Skin epidermis (tissue), 12 donors: ENCODE measurements at regions not wholly inside any gene's neighbourhood (a gene's known extent, or its start where the extent isn't known, plus 50 kb on each side); places are given as distances from the start of the nearest gene placed in this dataset.
"Not testable (repeated sequence)": the region's sequence is repeated elsewhere in the genome, so short reads cannot be mapped to it uniquely, and the experiment has no call there.

Source experiments
- H3K27ac ChIP-seq, 21 experiments: fragments of 200-600 bp; sonication (generic) in 11 of 21; one replicate each; pipeline ENCODE4 v1.5.0; 2020; ENCODE audit warnings: mild to moderate bottlenecking in 3 of 21, inconsistent platforms in 2 of 21, moderate library complexity in 2 of 21
- H3K4me3 ChIP-seq, 7 experiments: fragments of 200-600 bp; sonication (generic) in 2 of 7; one replicate each; pipeline ENCODE4 v1.5.0; 2020; ENCODE audit warnings: inconsistent platforms in 2 of 7, mild to moderate bottlenecking in 2 of 7, moderate library complexity in 1 of 7

GRCh38 chr21:33121715-33122475, 52.0 kb downstream of the OLIG1 start:
- Histone ChIP-seq H3K4me3 (no peak overlapping the region), H3K27ac (no peak overlapping the region)

- no peak overlapping the region for H3K27ac ChIP-seq
Measured at GRCh38 chr21:33122507-33122906, 52.6 kb downstream of the OLIG1 start.

GRCh38 chr21:33123374-33124123, 53.6 kb downstream of the OLIG1 start:
- Histone ChIP-seq H3K27ac (no peak overlapping the region), H3K4me3 (no peak overlapping the region)

More at GRCh38 chr21:33122507-33122906, 52.6 kb downstream of the OLIG1 start:
- no peak overlapping the region for H3K4me3 ChIP-seq

GRCh38 chr21:33124889-33125288, 54.9 kb downstream of the OLIG1 start:
- H3K27ac ChIP-seq = no peak overlapping the region
- H3K4me3 ChIP-seq = no peak overlapping the region

GRCh38 chr21:33125680-33126375, 55.9 kb downstream of the OLIG1 start:
- Histone ChIP-seq H3K27ac (no peak overlapping the region), H3K4me3 (no peak overlapping the region)

- no peak overlapping the region for H3K27ac ChIP-seq
- no peak overlapping the region for H3K4me3 ChIP-seq
Measured at GRCh38 chr21:33126569-33126968, 56.6 kb downstream of the OLIG1 start.

- H3K4me3 ChIP-seq = peak overlapping the region in 2 of 7 experiments; percentile 6 to 22
- H3K27ac ChIP-seq = no peak overlapping the region
Measured at GRCh38 chr21:33127154-33127867, 57.4 kb downstream of the OLIG1 start.

- Histone ChIP-seq H3K4me3 (no peak overlapping the region), H3K27ac (no peak overlapping the region)
Measured at GRCh38 chr21:33127868-33128242, 57.9 kb downstream of the OLIG1 start.

GRCh38 chr21:33128538-33128937, 58.6 kb downstream of the OLIG1 start:
- Histone ChIP-seq H3K27ac (no peak overlapping the region), H3K4me3 (no peak overlapping the region)

GRCh38 chr21:33132054-33132453, 62.1 kb downstream of the OLIG1 start:
- Histone ChIP-seq H3K4me3 (no peak overlapping the region), H3K27ac (no peak overlapping the region)

- H3K4me3 ChIP-seq = no peak overlapping the region
- no peak overlapping the region for H3K27ac ChIP-seq
Measured at GRCh38 chr21:33133892-33134291, 64.0 kb downstream of the OLIG1 start.

GRCh38 chr21:33135925-33136324, 66.0 kb downstream of the OLIG1 start:
- Histone ChIP-seq H3K4me3 (no peak overlapping the region), H3K27ac (no peak overlapping the region)

- no peak overlapping the region for H3K4me3 ChIP-seq
- no peak overlapping the region for H3K27ac ChIP-seq
Measured at GRCh38 chr21:33136847-33137502, 67.0 kb downstream of the OLIG1 start.

GRCh38 chr21:33139084-33139483, 69.1 kb downstream of the OLIG1 start:
- H3K27ac ChIP-seq = no peak overlapping the region
- no peak overlapping the region for H3K4me3 ChIP-seq

GRCh38 chr21:33140288-33140687, 70.3 kb downstream of the OLIG1 start:
- Histone ChIP-seq H3K4me3 (no peak overlapping the region), H3K27ac (no peak overlapping the region)

GRCh38 chr21:33146467-33146866, 76.5 kb downstream of the OLIG1 start:
- no peak overlapping the region for H3K4me3 ChIP-seq
- no peak overlapping the region for H3K27ac ChIP-seq

- no peak overlapping the region for H3K4me3 ChIP-seq
- no peak overlapping the region for H3K27ac ChIP-seq
Measured at GRCh38 chr21:33149181-33149580, 79.2 kb downstream of the OLIG1 start.

- not testable (repeated sequence) for H3K4me3 ChIP-seq, H3K27ac ChIP-seq
Measured at GRCh38 chr21:33150968-33151367, 78.8 kb upstream of the IFNAR2 start.

- no peak overlapping the region for H3K27ac ChIP-seq
- no peak overlapping the region for H3K4me3 ChIP-seq
Measured at GRCh38 chr21:33151941-33152731, 77.6 kb upstream of the IFNAR2 start.
